HepG2 (cell line): ENCODE measurements at regions not wholly inside any gene's neighbourhood (a gene's known extent, or its start where the extent isn't known, plus 50 kb on each side); places are given as distances from the start of the nearest gene placed in this dataset.

ENCODE experiments used
- DNMT3B ChIP-seq: conservative IDR thresholded peaks from 2 replicates; pipeline ENCODE4 v1.6.1; 2016; ENCODE audit warnings: missing biosample characterization, control low read depth
- TF ChIP-seq, protein P1 (sequence below): sonication (generic); formaldehyde crosslinking; IDR thresholded peaks from 2 replicates; pipeline ENCODE4 v1.9.0; 2021; ENCODE audit warnings: missing genetic modification reagents, borderline replicate concordance
- TF ChIP-seq, protein P2 (sequence below): sonication (generic); formaldehyde crosslinking; IDR thresholded peaks from 2 replicates; pipeline ENCODE4 v1.4.0; 2020; ENCODE audit warnings: mild to moderate bottlenecking, missing genetic modification reagents

DNA sequence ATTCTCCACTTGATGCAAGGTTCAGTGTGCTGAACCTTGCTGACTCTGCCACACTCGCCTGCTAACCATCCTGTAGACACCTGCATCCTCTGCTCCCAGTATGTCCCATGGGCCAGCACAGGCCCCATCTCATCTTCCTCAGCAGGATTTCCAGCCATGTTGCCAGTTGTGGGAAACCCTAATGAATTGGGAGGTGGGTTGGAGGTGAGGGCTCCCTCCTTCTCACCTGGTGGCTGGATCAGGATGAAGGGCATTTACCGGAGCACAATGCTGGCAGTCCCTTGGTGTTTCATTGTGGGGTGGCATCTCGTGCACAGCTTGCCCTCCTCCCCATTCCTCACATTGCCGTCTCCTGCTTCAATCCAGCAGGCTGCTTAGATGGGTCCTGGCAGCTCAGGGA is 204.3 kb upstream of the FOXQ1 start (continued):
- TF ChIP-seq, protein P1, sequence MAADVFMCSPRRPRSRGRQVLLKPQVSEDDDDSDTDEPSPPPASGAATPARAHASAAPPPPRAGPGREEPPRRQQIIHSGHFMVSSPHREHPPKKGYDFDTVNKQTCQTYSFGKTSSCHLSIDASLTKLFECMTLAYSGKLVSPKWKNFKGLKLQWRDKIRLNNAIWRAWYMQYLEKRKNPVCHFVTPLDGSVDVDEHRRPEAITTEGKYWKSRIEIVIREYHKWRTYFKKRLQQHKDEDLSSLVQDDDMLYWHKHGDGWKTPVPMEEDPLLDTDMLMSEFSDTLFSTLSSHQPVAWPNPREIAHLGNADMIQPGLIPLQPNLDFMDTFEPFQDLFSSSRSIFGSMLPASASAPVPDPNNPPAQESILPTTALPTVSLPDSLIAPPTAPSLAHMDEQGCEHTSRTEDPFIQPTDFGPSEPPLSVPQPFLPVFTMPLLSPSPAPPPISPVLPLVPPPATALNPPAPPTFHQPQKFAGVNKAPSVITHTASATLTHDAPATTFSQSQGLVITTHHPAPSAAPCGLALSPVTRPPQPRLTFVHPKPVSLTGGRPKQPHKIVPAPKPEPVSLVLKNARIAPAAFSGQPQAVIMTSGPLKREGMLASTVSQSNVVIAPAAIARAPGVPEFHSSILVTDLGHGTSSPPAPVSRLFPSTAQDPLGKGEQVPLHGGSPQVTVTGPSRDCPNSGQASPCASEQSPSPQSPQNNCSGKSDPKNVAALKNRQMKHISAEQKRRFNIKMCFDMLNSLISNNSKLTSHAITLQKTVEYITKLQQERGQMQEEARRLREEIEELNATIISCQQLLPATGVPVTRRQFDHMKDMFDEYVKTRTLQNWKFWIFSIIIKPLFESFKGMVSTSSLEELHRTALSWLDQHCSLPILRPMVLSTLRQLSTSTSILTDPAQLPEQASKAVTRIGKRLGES = no peak
- TF ChIP-seq, protein P2, sequence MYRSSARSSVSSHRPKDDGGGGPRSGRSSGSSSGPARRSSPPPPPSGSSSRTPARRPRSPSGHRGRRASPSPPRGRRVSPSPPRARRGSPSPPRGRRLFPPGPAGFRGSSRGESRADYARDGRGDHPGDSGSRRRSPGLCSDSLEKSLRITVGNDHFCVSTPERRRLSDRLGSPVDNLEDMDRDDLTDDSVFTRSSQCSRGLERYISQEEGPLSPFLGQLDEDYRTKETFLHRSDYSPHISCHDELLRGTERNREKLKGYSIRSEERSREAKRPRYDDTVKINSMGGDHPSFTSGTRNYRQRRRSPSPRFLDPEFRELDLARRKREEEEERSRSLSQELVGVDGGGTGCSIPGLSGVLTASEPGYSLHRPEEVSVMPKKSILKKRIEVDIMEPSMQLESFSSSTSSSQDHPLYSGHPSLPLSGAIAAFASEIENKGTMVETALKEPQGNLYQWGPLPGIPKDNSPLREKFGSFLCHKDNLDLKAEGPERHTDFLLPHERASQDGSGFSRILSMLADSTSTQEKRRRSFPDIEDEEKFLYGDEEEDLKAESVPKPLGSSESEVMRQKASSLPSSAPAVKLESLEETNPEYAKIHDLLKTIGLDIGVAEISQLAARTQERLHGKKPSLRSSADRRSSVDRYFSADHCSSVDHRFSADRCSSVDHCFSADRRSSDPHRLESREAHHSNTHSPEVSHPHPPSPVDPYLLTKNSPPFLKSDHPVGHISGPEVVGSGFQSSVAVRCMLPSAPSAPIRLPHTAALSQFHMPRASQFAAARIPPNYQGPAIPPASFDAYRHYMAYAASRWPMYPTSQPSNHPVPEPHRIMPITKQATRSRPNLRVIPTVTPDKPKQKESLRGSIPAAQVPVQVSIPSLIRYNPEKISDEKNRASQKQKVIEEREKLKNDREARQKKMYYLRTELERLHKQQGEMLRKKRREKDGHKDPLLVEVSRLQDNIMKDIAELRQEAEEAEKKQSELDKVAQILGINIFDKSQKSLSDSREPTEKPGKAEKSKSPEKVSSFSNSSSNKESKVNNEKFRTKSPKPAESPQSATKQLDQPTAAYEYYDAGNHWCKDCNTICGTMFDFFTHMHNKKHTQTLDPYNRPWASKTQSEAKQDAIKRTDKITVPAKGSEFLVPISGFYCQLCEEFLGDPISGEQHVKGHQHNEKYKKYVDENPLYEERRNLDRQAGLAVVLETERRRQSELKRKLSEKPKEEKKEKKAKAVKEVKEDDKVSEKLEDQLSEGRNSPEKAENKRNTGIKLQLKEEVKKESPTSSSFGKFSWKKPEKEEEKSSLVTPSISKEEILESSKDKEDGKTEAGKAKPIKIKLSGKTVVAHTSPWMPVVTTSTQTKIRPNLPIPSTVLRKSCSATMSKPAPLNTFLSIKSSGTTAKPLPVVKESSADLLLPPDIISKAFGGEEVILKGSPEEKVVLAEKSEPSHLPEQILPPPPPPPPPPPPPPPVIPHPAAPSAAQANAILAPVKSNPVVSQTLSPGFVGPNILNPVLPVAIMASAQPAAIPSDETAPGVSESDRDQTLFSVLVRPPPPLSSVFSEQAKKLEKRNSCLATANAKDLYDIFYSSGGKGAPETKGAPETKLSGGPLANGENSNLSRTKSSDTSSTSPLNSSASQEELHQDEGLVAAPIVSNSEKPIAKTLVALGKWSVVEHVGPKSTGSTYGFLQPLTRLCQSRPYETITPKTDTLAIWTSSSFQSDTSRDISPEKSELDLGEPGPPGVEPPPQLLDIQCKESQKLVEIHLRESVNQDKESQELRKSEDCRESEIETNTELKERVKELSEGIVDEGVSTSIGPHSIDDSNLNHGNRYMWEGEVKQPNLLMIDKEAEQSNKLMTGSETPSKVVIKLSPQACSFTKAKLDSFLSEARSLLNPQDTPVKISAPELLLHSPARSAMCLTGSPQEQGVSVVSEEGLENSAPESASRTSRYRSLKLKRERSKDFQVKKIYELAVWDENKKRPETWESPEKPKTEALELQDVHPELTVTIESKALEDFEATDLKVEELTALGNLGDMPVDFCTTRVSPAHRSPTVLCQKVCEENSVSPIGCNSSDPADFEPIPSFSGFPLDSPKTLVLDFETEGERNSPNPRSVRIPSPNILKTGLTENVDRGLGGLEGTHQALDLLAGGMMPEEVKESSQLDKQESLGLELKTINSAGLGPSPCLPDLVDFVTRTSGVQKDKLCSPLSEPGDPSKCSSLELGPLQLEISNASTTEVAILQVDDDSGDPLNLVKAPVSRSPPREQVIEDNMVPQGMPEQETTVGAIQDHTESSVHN (CRISPR knock-in tag) = no peak
- no peak for TF ChIP-seq DNMT3B (CRISPR knock-in tag)
